ENCODE measurements at regions not wholly inside any gene's neighbourhood (a gene's known extent, or its start where the extent isn't known, plus 50 kb on each side); places are given as distances from the start of the nearest gene placed in this dataset.

DNA sequence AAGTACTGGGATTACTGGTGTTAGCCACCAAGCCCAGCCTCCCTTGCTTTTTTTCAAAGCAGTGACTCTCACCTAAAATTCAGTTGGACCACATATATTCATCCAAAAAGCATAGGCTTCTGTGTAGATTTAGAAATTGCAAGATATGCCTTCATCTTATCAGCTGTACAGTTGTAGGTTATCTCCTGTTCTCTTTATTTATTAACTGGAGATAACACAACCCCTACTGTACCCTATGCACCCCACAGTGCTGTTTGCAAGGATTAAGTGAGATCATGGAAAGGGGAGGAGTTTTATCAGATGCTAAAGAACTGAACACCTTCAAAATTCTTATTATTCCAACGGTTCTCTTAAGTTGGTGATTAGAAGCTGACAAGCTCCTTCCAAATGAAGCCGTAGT lies 164.4 kb upstream of the JARID2 start:
- TF ChIP-seq, protein P1, sequence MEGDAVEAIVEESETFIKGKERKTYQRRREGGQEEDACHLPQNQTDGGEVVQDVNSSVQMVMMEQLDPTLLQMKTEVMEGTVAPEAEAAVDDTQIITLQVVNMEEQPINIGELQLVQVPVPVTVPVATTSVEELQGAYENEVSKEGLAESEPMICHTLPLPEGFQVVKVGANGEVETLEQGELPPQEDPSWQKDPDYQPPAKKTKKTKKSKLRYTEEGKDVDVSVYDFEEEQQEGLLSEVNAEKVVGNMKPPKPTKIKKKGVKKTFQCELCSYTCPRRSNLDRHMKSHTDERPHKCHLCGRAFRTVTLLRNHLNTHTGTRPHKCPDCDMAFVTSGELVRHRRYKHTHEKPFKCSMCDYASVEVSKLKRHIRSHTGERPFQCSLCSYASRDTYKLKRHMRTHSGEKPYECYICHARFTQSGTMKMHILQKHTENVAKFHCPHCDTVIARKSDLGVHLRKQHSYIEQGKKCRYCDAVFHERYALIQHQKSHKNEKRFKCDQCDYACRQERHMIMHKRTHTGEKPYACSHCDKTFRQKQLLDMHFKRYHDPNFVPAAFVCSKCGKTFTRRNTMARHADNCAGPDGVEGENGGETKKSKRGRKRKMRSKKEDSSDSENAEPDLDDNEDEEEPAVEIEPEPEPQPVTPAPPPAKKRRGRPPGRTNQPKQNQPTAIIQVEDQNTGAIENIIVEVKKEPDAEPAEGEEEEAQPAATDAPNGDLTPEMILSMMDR (IDR thresholded peaks at IDR 0.05) = no peak
- TF ChIP-seq POLR2A (IDR thresholded peaks at IDR 0.05) = no peak
- no peak for TF ChIP-seq POLR2AphosphoS5 (IDR thresholded peaks at IDR 0.05)
- TF ChIP-seq EP300 (IDR thresholded peaks at IDR 0.05) = no peak
